ENCODE measurements at regions not wholly inside any gene's neighbourhood (a gene's known extent, or its start where the extent isn't known, plus 50 kb on each side); places are given as distances from the start of the nearest gene placed in this dataset.

DNA sequence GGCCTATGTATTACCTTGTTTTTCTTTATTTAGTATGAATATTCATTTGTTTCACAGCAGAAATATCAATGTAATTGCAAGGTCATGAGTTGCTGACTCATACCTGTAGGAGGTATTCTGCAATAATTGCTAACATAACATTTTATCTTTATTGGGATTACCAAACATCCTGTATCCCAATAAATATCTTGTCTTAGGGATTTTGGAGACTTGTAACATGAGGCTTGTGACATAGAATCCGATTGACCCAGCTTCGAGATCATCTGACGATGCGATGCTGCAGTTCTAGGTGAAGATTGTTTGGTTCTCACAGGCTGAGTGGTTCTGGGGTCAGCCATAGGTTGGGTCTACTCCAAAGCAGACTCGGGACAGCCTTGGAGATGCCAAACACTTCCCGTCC is 133.4 kb upstream of the RND3 start:
- TF ChIP-seq RAD21 (IDR thresholded peaks at IDR 0.05; ENCODE audit: low read depth) (no peak), POLR2A (IDR thresholded peaks at IDR 0.05; ENCODE audit: borderline replicate concordance, extremely low read depth, insufficient read depth, insufficient read length) (no peak)
- TF ChIP-seq, protein P1, sequence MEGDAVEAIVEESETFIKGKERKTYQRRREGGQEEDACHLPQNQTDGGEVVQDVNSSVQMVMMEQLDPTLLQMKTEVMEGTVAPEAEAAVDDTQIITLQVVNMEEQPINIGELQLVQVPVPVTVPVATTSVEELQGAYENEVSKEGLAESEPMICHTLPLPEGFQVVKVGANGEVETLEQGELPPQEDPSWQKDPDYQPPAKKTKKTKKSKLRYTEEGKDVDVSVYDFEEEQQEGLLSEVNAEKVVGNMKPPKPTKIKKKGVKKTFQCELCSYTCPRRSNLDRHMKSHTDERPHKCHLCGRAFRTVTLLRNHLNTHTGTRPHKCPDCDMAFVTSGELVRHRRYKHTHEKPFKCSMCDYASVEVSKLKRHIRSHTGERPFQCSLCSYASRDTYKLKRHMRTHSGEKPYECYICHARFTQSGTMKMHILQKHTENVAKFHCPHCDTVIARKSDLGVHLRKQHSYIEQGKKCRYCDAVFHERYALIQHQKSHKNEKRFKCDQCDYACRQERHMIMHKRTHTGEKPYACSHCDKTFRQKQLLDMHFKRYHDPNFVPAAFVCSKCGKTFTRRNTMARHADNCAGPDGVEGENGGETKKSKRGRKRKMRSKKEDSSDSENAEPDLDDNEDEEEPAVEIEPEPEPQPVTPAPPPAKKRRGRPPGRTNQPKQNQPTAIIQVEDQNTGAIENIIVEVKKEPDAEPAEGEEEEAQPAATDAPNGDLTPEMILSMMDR (IDR thresholded peaks at IDR 0.05 in 2 of 3, conservative IDR thresholded peaks at IDR 0.05 in 1 of 3; ENCODE audit: borderline replicate concordance in 1 of 3, insufficient read depth in 1 of 3, low read depth in 2 of 3, low read length in 2 of 3), result no peak
